Kasumi-1 (cell line): ENCODE measurements at regions not wholly inside any gene's neighbourhood (a gene's known extent, or its start where the extent isn't known, plus 50 kb on each side); places are given as distances from the start of the nearest gene placed in this dataset.
"Not testable (repeated sequence)": the region's sequence is repeated elsewhere in the genome, so short reads cannot be mapped to it uniquely, and the experiment has no call there.

Experiments used
- DNase-seq, 2 experiments: peaks; one replicate each; lab custom pipeline; 2025; lab: John Stamatoyannopoulos, UW

GRCh38 chr16:80915079-80915450, 91.6 kb downstream of the CMC2 start:
- DNase-seq = no peak

GRCh38 chr16:80914379-80915078, 92.2 kb downstream of the CMC2 start:
- DNase-seq = no peak

GRCh38 chr16:80913397-80913796, 93.3 kb downstream of the CMC2 start:
- no peak for DNase-seq

GRCh38 chr16:80912651-80913050, 94.0 kb downstream of the CMC2 start:
- no peak for DNase-seq

GRCh38 chr16:80910434-80910833, 96.3 kb downstream of the CMC2 start:
- no peak for DNase-seq

GRCh38 chr16:80909720-80910119, 97.0 kb downstream of the CMC2 start:
- no peak for DNase-seq

DNA sequence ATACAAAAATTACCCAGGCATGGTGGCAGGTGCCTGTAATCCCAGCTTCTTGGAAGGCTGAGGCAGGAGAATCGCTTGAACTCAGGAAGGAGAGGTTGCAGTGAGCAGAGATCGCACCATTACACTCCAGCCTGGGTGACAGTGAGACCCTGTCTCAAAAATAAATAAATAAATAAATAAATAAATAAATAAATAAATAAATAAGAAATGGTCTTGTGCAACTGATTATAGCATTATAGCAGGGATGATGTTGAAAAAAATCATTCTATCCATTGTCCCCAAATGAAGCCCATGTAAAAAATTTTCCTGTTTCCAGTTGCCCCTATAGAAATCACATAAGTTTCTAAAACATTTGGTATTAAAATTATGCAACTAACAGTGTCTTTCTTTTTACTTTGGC, 100.5 kb downstream of the CMC2 start:
- DNase-seq = not testable (repeated sequence)

DNA sequence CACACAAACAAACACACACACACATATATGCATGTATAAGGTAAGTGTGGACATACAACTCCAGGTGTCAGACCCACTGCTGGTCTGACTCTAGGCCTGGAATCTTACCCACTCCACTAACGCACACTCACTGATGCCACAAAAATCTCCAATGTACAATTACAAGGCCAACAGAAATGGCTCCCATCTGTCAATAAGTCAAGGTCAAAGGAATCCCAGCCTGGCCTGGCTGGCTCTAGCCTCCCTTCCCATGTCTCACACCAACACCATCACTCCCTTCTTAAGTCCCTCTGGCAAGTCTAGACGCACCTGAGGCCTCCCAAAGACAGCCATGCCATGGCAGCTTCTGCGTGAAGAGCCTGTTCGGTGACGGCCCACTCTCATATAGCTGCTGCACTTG, 99.2 kb upstream of the CDYL2 start:
- no peak for DNase-seq

DNA sequence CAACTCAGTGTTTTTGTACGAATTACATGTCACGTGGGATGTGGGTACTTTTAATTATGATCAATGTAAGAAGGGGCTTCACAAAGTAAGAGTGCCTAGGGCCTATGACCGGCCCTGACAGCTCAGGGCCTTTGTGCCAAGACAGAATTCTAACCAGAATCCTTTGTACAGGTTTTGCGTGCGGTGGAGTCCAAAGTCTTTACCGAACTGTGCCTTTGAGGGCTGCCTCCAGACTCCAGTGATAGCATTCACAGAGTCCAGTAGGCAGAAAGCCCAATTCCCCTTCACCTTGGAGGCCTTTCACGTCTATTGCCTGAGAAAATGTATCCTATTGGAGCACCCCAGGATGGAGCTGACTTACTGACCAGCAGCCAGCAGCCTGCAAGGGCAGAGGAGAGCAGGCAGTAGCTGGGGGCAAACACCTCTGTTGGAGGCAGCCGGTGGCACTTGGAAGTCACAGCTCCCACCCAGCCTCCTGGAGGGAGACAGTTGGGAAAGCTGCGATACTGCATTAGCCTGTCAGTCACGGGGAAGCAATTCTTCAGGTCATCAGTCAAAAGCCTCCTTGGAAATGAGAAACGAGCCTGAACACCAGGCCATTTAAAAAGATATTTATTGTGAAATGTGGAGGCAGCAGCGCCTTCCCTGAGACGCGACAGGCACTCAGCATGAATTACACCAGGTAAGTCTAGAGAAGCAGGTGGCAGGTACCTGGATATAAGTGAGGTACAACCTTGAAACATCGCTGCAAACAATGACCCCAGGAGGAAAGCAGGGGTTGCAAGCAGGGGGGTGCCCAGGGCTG, 98.1 kb upstream of the CDYL2 start:
- DNase-seq = no peak

GRCh38 chr16:80900593-80900954, 96.2 kb upstream of the CDYL2 start:
- DNase-seq = no peak

DNA sequence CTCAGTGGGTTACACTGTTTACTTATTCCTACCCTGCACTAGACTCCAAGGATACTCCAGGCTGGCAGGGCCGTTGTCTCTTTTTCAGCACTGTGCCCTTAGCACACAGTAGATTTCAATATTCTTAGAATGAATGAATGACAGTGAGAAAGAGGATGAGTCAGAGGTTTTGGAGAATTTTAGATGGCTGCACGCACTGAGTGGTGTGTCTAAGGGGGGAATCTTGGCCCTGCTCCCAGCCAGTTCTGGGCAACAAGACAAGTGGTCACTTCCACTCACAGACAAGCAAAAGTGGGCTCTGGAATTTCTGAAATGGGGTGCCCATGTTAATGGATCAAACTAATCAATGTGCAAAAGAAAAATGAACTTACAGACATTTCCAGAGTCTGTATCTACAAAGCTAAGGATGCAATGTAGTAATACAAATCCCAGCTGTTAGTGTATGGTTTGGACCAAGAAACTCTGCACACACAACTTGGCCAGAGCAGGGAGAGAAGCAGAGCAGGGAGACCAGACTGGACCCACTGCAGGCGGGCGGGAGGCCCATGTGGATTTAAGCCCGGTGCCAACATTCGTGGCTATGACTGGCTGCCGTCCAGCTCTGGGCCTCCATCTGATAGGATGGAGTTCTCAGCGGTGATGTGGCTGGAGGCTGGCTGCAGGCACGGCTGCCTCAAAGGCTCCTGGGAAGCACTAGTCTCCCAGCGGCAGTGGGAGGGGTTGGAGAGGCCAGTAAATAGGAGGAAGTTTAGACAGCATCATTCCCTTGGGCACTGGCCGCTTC, 95.6 kb upstream of the CDYL2 start:
- no peak for DNase-seq

DNA sequence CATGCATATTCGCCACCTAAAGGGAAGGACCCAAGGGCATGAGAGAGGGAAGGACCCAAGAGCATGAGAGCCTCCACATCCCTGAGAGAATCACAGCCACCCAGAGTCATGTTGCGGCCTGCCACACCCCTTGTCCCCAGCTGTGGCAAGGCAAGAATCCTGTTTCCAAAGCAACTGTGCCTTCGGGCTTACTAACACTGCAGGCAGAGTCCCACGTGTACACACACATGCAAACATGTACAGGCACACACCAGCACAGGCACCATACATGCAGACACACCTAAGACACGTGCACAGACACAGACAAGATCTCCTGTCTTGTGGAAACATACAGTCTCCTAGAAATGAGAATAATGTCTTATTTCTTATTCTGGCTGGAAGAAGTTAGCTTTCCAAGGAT, 92.4 kb upstream of the CDYL2 start:
- no peak for DNase-seq

GRCh38 chr16:80894091-80894490, 89.7 kb upstream of the CDYL2 start:
- DNase-seq = no peak

DNA sequence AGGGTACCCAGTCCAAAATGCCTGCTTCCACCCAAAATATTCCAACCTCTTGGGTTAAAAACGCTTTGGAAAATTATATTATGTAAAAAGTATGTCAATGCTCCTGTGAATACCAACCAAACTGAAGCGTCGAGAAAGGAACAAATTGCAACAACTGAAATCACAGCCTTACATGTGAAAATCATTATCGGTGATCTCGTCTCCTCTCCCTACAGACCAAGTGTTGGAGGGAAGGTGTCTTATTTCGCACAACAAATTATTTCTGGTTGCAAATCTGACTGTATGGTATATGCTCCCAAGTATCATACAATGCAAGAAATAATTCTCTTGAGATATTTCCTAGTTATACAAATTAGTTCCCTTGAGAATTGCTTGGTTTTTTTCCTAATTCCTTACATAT, 89.3 kb upstream of the CDYL2 start:
- DNase-seq = no peak

DNA sequence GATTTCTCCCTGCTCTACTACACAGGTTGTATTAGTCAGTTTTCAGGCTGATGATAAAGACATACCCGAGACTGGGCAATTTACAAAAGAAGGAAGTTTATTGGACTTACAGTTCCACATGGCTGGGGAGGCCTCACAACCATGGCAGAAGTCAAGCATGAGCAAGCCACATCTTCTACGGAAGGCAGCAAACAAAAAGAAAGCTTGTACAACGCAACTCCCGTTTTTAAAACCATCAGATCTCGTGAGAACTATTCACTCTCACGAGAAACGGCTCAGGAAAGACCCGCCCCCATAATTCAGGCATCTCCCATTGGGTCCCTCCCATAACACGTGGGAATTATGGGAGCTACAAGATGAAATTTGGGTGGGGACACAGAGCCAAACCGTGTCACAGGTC, 88.0 kb upstream of the CDYL2 start:
- not testable (repeated sequence) for DNase-seq

DNA sequence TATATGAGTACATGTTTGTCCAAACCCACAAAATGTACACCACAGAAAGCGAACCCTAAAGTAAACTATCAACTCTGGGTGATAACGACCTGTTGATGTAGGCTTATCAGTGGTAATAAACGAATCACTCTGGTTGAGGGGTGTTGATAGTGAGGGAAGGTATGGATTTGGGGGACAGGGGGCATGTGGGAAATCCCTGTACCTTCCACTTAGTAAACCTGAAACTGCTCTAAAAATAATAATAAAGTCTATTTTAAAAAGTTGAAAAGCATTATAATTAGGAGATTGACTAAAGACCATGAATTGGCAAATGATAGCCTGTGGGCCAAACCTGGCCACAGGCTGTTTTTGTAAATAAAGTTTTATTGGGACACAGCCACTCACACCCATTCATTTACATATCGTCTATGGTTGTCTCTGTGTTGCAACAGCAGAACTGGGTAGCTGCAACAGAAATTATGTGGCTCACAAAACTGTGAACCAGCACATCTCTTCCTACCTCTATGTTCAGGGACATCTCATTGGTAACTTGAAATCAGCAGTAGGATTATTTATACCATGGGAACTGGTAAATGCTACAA, 85.5 kb upstream of the CDYL2 start:
- no peak for DNase-seq

- DNase-seq = no peak
These were observed 82.7 kb upstream of the CDYL2 start for GRCh38 chr16:80887062-80887461.

GRCh38 chr16:80883816-80884215, 79.4 kb upstream of the CDYL2 start:
- DNase-seq = no peak

GRCh38 chr16:80883159-80883642, 78.8 kb upstream of the CDYL2 start:
- DNase-seq = no peak

- no peak for DNase-seq
These were observed 71.2 kb upstream of the CDYL2 start for GRCh38 chr16:80875616-80876015.

DNA sequence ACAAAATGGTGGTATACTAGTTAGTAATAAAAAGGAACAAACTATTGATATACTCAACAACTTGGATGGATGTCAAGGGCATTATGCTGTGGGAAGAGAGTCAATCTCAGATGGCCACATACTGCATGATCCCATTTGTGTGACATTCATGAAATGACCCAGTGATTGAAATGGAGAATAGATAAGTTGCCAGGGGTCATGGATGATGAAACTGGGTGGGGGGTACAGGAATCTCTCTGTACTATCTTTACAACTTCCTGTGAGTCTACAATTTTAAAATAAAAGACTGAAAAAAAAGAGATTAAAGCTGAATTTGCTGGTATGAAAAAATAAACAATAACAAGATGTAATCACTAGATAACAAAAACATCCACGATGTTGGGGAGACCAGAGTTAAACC, 70.5 kb upstream of the CDYL2 start:
- no peak for DNase-seq

GRCh38 chr16:80862160-80862705, 57.8 kb upstream of the CDYL2 start:
- DNase-seq = peak; percentile 49 to 53
